ENCODE measurements at regions not wholly inside any gene's neighbourhood (a gene's known extent, or its start where the extent isn't known, plus 50 kb on each side); places are given as distances from the start of the nearest gene placed in this dataset.

DNA sequence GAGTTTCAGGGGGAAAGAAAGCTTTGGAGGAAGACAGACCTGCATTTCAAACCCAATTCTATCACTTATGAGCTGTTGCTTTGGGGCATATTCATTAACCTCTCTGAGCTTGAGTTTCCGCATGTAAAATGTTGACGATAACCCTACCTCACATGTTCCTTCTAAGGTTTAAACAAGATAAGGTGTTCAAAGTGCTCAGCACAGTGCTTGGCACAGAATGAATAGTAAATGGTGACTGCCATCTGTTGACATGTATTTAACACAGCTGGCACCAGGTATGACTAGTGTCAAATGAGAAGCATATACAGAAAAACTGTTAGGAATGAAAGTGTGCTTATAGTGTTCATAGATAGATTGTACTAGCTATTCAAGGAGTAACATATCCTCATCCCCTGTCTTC, 155.5 kb downstream of the PTGER3 start:
- no peak for DNase-seq
- H3K27me3 ChIP-seq (ENCODE audit: control insufficient read depth, insufficient read depth, low read length), result no peaks in the 10 kb centered on the region
- no peaks in the 10 kb centered on the region for H3K4me1 ChIP-seq (ENCODE audit: control insufficient read depth, insufficient read depth, low read length)
- H3K27ac ChIP-seq (ENCODE audit: low read length), result no peak overlapping the region
- H3K36me3 ChIP-seq (ENCODE audit: control insufficient read depth, insufficient read depth, low read length), result no peaks in the 10 kb centered on the region
- H3K9me3 ChIP-seq (replicated peaks; ENCODE audit: control insufficient read depth, low read depth, low read length), result no peaks in the 10 kb centered on the region
- H3K4me3 ChIP-seq (ENCODE audit: low read length), result no peak overlapping the region
- no CpG with 5 or more reads among the region's 2 CpGs for WGBS (ENCODE audit: insufficient coverage)

DNA sequence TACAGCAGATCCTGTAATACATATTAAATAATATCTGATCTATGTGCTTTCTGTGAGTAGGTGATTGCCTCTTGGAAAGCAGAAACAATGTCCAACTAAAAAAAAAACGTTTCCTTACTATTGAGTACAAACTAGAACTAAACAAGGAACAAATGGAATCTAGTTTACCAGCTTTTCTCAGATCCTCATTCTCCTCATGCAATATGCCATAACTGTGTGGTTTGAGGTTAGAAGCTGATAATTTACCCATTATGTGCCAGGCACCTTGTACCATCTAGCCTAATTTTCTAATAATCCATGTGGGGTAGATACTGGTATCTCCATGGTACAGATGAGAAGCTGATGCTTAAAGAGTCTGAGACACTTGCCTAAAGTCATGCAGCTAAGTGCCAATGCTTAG, 154.7 kb downstream of the PTGER3 start:
- H3K4me3 ChIP-seq (ENCODE audit: low read length), result no peak overlapping the region
- no peak for DNase-seq
- no peaks in the 10 kb centered on the region for H3K4me1 ChIP-seq (ENCODE audit: control insufficient read depth, insufficient read depth, low read length)
- H3K9me3 ChIP-seq (replicated peaks; ENCODE audit: control insufficient read depth, low read depth, low read length), result no peaks in the 10 kb centered on the region
- WGBS (ENCODE audit: insufficient coverage), result no CpG with 5 or more reads among the region's 1 CpG
- H3K27me3 ChIP-seq (ENCODE audit: control insufficient read depth, insufficient read depth, low read length), result no peaks in the 10 kb centered on the region
- no peak overlapping the region for H3K27ac ChIP-seq (ENCODE audit: low read length)
- no peaks in the 10 kb centered on the region for H3K36me3 ChIP-seq (ENCODE audit: control insufficient read depth, insufficient read depth, low read length)

DNA sequence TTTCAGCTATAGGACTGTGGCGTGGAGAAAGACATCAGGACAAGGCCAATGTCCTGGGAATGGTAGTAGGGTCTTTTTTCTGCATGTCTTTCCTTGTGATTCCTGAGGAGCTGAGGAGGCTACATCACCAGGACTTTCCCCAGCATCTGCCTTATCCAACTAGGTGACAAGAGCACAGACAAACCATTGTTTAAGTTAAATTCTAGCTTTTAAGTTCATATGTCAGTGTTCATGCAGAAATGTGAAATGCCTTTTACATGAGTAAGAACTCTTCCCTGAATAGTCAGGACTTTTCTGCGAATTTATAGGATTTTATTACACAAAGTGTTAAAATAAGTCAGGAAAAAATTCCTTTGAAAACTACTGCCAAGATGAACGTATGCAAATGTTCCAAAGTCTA, 154.2 kb downstream of the PTGER3 start:
- Histone ChIP-seq H3K4me1 (ENCODE audit: control insufficient read depth, insufficient read depth, low read length) (no peaks in the 10 kb centered on the region), H3K9me3 (replicated peaks; ENCODE audit: control insufficient read depth, low read depth, low read length) (no peaks in the 10 kb centered on the region), H3K27me3 (ENCODE audit: control insufficient read depth, insufficient read depth, low read length) (no peaks in the 10 kb centered on the region), H3K27ac (ENCODE audit: low read length) (no peak overlapping the region), H3K4me3 (ENCODE audit: low read length) (no peak overlapping the region), H3K36me3 (ENCODE audit: control insufficient read depth, insufficient read depth, low read length) (no peaks in the 10 kb centered on the region)
- no peak for DNase-seq
- WGBS (ENCODE audit: insufficient coverage), result no CpG with 5 or more reads among the region's 3 CpGs

DNA sequence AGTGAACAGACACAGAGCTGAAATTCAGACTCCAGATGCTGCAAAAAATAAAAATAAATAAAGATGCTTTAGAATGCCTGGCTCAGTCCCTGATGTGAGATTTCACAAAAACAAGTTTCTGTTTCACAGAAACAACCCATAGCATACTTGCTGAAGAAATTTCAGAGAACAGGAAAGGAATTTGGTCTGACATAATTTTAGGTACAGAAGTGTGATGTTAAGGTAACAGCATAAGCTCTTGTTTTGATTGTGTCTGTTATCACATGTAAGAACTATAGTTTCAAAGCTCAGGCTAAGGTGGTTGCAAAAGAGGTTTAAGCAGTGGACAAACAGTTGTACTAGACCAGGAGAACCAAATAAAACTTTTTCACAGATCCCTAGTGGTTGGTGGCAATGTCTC, 152.1 kb downstream of the PTGER3 start:
- Histone ChIP-seq H3K4me1 (ENCODE audit: control insufficient read depth, insufficient read depth, low read length) (no peaks in the 10 kb centered on the region), H3K4me3 (ENCODE audit: low read length) (no peak overlapping the region), H3K27me3 (ENCODE audit: control insufficient read depth, insufficient read depth, low read length) (no peaks in the 10 kb centered on the region), H3K36me3 (ENCODE audit: control insufficient read depth, insufficient read depth, low read length) (no peaks in the 10 kb centered on the region), H3K27ac (ENCODE audit: low read length) (no peak overlapping the region), H3K9me3 (replicated peaks; ENCODE audit: control insufficient read depth, low read depth, low read length) (no peaks in the 10 kb centered on the region)
- no peak for DNase-seq

DNA sequence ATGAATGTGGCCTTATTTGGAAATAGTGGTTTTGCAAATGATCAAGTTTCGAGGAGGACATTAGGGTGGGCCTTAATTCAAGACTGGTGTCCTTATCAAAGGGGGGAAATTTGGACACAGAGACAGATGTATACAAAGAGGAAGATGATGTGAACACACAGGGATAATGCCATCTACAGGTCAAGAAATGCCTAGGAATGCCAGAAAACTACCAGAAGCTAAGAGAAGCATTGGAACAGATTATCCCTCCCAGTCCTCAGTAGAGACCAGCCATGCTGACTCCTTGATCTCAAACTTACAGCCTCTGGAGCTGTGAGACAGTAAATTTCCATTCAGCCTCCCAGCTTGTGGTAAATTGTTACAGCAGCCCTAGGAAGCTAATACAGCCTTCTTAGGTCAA, 151.4 kb downstream of the PTGER3 start:
- H3K27ac ChIP-seq (ENCODE audit: low read length), result no peak overlapping the region
- no peaks in the 10 kb centered on the region for H3K36me3 ChIP-seq (ENCODE audit: control insufficient read depth, insufficient read depth, low read length)
- H3K9me3 ChIP-seq (replicated peaks; ENCODE audit: control insufficient read depth, low read depth, low read length), result no peaks in the 10 kb centered on the region
- no peak for DNase-seq
- no peak overlapping the region for H3K4me3 ChIP-seq (ENCODE audit: low read length)
- WGBS (ENCODE audit: insufficient coverage), result 60% methylated on average over 1 of the region's 1 CpG
- H3K27me3 ChIP-seq (ENCODE audit: control insufficient read depth, insufficient read depth, low read length), result no peaks in the 10 kb centered on the region
- H3K4me1 ChIP-seq (ENCODE audit: control insufficient read depth, insufficient read depth, low read length), result no peaks in the 10 kb centered on the region

DNA sequence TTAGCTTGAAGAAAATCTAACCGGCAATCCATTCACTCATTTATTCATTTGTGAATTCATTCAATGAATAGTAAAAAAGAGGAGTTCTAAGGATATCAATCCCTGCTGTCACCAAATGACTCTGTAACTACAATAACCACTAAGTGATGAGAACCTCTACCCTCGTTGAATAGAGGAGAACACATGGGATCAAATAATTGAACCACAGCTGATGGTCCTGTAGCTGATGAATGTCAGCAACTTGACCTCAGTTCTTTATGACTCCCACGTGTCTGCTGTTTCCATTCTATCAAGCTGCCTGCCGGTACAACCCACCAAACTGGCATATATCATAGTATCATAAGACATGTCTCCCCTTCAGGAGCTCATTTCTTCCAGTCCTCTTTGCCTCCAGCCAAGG, 150.3 kb downstream of the PTGER3 start:
- Histone ChIP-seq H3K9me3 (replicated peaks; ENCODE audit: control insufficient read depth, low read depth, low read length) (no peaks in the 10 kb centered on the region), H3K4me3 (ENCODE audit: low read length) (no peak overlapping the region), H3K27me3 (ENCODE audit: control insufficient read depth, insufficient read depth, low read length) (no peaks in the 10 kb centered on the region), H3K36me3 (ENCODE audit: control insufficient read depth, insufficient read depth, low read length) (no peaks in the 10 kb centered on the region), H3K4me1 (ENCODE audit: control insufficient read depth, insufficient read depth, low read length) (no peaks in the 10 kb centered on the region), H3K27ac (ENCODE audit: low read length) (no peak overlapping the region)
- DNase-seq, result no peak
- WGBS (ENCODE audit: insufficient coverage), result 57% methylated on average over 3 of the region's 4 CpGs

DNA sequence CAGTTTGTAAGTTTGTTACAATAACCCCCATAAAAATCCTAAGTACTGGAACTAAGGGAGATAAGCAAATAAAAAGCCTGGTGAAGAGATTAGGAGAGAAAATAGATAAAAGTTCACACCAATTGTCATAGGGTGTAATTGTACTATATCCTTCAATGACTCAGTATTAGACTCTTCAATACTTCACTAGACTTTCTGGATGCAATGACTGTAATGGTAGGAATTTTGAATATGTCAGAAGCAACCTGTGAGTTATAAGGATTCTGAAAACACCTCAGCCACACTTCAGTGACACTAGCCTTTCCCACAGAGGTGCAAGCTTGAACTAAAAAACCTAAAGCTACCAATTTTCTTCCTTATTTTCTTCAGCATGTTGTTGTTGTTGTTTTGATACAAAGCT, 147.9 kb downstream of the PTGER3 start:
- H3K27ac ChIP-seq (ENCODE audit: low read length), result no peak overlapping the region
- no peak overlapping the region for H3K4me3 ChIP-seq (ENCODE audit: low read length)
- H3K36me3 ChIP-seq (ENCODE audit: control insufficient read depth, insufficient read depth, low read length), result no peaks in the 10 kb centered on the region
- H3K9me3 ChIP-seq (replicated peaks; ENCODE audit: control insufficient read depth, low read depth, low read length), result no peaks in the 10 kb centered on the region
- H3K4me1 ChIP-seq (ENCODE audit: control insufficient read depth, insufficient read depth, low read length), result no peaks in the 10 kb centered on the region
- no peaks in the 10 kb centered on the region for H3K27me3 ChIP-seq (ENCODE audit: control insufficient read depth, insufficient read depth, low read length)
- no peak for DNase-seq

DNA sequence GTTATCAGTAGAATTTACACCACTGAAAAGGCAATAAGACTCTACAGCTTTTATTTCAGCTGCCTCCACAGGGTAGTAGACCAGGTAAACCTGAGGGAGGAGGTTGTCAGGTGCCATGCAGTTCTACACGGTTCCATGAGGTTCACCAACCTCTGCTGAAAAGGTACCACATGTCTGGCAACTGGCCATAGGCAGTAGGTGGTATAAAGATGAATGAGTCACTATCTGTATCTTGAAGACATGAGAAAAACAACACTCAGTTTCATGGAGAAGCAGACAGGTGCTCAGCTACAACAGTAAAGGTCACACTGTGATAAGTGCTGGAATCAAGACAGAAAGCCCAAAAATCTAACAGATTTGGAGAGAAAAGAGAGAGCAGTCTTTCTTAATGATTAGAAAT, 145.4 kb downstream of the PTGER3 start:
- Histone ChIP-seq H3K36me3 (ENCODE audit: control insufficient read depth, insufficient read depth, low read length) (no peaks in the 10 kb centered on the region), H3K27ac (ENCODE audit: low read length) (no peak overlapping the region), H3K27me3 (ENCODE audit: control insufficient read depth, insufficient read depth, low read length) (no peaks in the 10 kb centered on the region), H3K4me3 (ENCODE audit: low read length) (no peak overlapping the region), H3K9me3 (replicated peaks; ENCODE audit: control insufficient read depth, low read depth, low read length) (no peaks in the 10 kb centered on the region), H3K4me1 (ENCODE audit: control insufficient read depth, insufficient read depth, low read length) (no peaks in the 10 kb centered on the region)
- 80% methylated on average over 1 of the region's 1 CpG for WGBS (ENCODE audit: insufficient coverage)
- no peak for DNase-seq

DNA sequence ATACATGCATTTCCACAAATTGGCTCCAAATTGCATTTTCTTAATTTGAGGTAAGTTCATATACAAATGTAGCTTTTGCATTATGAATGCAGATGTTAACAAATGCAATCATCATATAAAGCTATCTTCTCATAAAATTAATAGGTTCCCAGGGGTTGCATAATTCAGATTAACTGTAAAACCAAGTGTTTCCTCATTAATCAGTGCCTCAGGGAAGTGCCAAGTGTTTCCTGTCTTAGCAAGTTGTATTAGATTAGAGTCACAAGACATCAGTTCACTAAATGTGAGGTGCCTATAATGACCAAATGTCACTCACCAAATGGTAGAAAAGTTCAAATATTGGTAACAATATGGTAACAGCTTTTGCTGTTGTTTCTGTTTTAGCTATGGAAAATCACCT, 140.8 kb downstream of the PTGER3 start:
- H3K4me3 ChIP-seq (ENCODE audit: low read length), result no peak overlapping the region

DNA sequence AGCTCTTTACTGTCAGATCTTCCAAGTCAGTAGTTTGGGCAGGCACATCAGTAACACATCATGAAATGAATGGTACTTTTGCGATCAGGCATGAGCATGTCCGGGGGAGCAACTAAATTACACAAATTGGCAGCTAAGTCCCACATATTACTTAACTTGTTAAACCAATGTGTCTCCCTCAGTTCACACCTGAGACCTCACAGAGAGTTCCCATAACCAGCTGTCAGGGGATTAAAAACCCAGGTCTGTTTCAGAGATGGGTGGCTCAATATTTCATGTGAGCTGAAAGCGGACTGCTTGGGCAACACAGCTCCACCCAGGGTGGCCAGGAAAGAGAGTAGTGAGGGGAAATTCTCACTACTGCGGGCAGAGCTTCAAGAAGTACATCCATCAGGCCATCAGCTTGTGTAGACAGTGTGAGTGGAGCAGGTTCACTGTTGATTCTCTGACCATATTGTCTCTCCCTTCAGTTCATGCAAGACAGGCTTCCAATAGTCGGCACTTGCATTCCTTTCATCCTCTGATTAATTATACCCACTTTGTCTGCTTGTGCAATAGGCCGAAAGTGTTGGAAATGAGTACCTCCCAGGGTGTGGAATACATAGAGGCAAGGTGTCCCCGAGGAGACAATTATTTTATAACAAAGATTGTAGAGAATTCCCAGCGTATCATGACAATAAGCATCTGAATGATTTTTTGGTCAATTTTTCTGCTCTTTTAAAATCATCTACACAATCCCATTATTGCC, 139.9 kb downstream of the PTGER3 start:
- H3K36me3 ChIP-seq (ENCODE audit: control insufficient read depth, insufficient read depth, low read length), result no peaks in the 10 kb centered on the region
- no peaks in the 10 kb centered on the region for H3K9me3 ChIP-seq (replicated peaks; ENCODE audit: control insufficient read depth, low read depth, low read length)
- H3K4me1 ChIP-seq (ENCODE audit: control insufficient read depth, insufficient read depth, low read length), result no peaks in the 10 kb centered on the region
- no peaks in the 10 kb centered on the region for H3K27me3 ChIP-seq (ENCODE audit: control insufficient read depth, insufficient read depth, low read length)
- no peak for DNase-seq
- no peak overlapping the region for H3K27ac ChIP-seq (ENCODE audit: low read length)
- 80% methylated on average over 1 of the region's 8 CpGs for WGBS (ENCODE audit: insufficient coverage)
- no peak overlapping the region for H3K4me3 ChIP-seq (ENCODE audit: low read length)

More for the DNA sequence above, 140.8 kb downstream of the PTGER3 start:
- no peak for DNase-seq
- no peaks in the 10 kb centered on the region for H3K9me3 ChIP-seq (replicated peaks; ENCODE audit: control insufficient read depth, low read depth, low read length)
- no peaks in the 10 kb centered on the region for H3K27me3 ChIP-seq (ENCODE audit: control insufficient read depth, insufficient read depth, low read length)
- no peak overlapping the region for H3K27ac ChIP-seq (ENCODE audit: low read length)
- H3K36me3 ChIP-seq (ENCODE audit: control insufficient read depth, insufficient read depth, low read length), result no peaks in the 10 kb centered on the region
- H3K4me1 ChIP-seq (ENCODE audit: control insufficient read depth, insufficient read depth, low read length), result no peaks in the 10 kb centered on the region

DNA sequence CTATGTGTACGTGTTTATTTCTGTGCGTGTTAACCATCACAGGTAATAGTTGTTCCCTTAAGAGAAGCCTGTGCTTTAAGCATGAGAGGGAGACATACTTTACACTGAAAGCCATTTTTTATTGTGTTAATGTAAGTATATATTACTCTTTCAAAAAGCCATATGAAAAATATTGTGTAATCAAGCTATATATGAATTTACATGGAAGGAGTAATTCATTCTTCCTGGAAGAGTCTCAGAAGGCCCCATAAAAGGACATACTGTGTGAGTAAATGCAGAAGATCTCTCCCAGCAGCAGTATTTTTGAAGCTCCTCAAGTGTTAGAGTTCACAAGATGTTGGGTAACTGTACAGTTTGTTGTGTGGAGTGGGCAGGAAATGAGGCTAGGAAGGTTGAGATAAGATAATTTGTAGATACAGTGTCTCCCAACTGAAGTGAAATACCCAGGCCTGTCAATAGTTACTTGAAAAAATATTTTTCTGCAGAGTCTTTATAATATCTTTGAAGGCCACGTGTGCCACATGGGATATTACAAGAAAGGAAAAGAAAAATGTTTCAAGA, 138.3 kb downstream of the PTGER3 start:
- Histone ChIP-seq H3K36me3 (ENCODE audit: control insufficient read depth, insufficient read depth, low read length) (no peaks in the 10 kb centered on the region), H3K9me3 (replicated peaks; ENCODE audit: control insufficient read depth, low read depth, low read length) (no peaks in the 10 kb centered on the region), H3K27ac (ENCODE audit: low read length) (no peak overlapping the region), H3K27me3 (ENCODE audit: control insufficient read depth, insufficient read depth, low read length) (no peaks in the 10 kb centered on the region), H3K4me3 (ENCODE audit: low read length) (no peak overlapping the region), H3K4me1 (ENCODE audit: control insufficient read depth, insufficient read depth, low read length) (no peaks in the 10 kb centered on the region)
- DNase-seq, result no peak
- WGBS (ENCODE audit: insufficient coverage), result no CpG with 5 or more reads among the region's 3 CpGs
